ENCODE measurements at regions not wholly inside any gene's neighbourhood (a gene's known extent, or its start where the extent isn't known, plus 50 kb on each side); places are given as distances from the start of the nearest gene placed in this dataset.

- no peak for TF ChIP-seq CTCF (IDR thresholded peaks at IDR 0.05; ENCODE audit: low read depth, low read length, missing input control)
- no peak for TF ChIP-seq NR2F2 (IDR thresholded peaks at IDR 0.05)
- TF ChIP-seq RAD21 (IDR thresholded peaks at IDR 0.05), result no peak
- no peak for TF ChIP-seq REST (IDR thresholded peaks at IDR 0.05)
- no peak for TF ChIP-seq TAF1 (conservative IDR thresholded peaks at IDR 0.05)
- TF ChIP-seq GABPA (IDR thresholded peaks at IDR 0.05 in 1 of 2, conservative IDR thresholded peaks at IDR 0.05 in 1 of 2), result no peak
Observed at GRCh38 chr20:63105211-63106107, 98.7 kb upstream of the BHLHE23 start.
